WTC11 (cell line): ENCODE measurements at regions not wholly inside any gene's neighbourhood (a gene's known extent, or its start where the extent isn't known, plus 50 kb on each side); places are given as distances from the start of the nearest gene placed in this dataset.

Experiments used
- ATAC-seq: fragments of 200-7000 bp; cut with Tn5 transposase; 2 replicates; pipeline ENCODE4 v1.10.0; 2021; ENCODE audit warnings: mild to moderate bottlenecking, moderate library complexity
- CTCF ChIA-PET: fragments of 300-600 bp; sonication (Branson Sonifier 250); formaldehyde crosslinking; loops from one replicate; lab custom pipeline; 2021; ENCODE audit warnings: antibody characterized with exemption; lab: Charles Lee
- POLR2A ChIA-PET: fragments of 350-600 bp; sonication (Branson Sonifier 250); formaldehyde crosslinking; loops from one replicate; lab custom pipeline; 2021; ENCODE audit warnings: antibody characterized with exemption; lab: Charles Lee
- DNase-seq: peaks from one replicate; pipeline ENCODE4 v3.0.0; 2021; ENCODE audit warnings: low spot score
- H3K27ac Mint-ChIP-seq: 2 replicates; pipeline ENCODE4 v1.8.0; 2021; ENCODE audit warnings: mixed read lengths
- H3K27me3 Mint-ChIP-seq: 2 replicates; pipeline ENCODE4 v1.8.0; 2021; ENCODE audit warnings: low read depth, mild to moderate bottlenecking, moderate library complexity, mixed read lengths
- H3K36me3 Mint-ChIP-seq: 2 replicates; pipeline ENCODE4 v1.8.0; 2021; ENCODE audit warnings: mixed read lengths
- H3K4me1 Mint-ChIP-seq: 2 replicates; pipeline ENCODE4 v1.8.0; 2022; ENCODE audit warnings: mixed read lengths
- H3K4me3 Mint-ChIP-seq: 2 replicates; pipeline ENCODE4 v1.8.0; 2021; ENCODE audit warnings: mild to moderate bottlenecking, moderate library complexity, mixed read lengths
- H3K9me3 Mint-ChIP-seq: 2 replicates; pipeline ENCODE4 v1.8.0; 2021; ENCODE audit warnings: mixed read lengths
- CBFB ChIP-seq: sonication (generic); formaldehyde crosslinking; IDR thresholded peaks from 2 replicates; pipeline ENCODE4 v1.8.1; 2022; ENCODE audit warnings: mild to moderate bottlenecking, low read depth, missing genetic modification reagents
- ESRRA ChIP-seq: sonication (generic); formaldehyde crosslinking; IDR thresholded peaks from 2 replicates; pipeline ENCODE4 v1.8.1; 2022; ENCODE audit warnings: mild to moderate bottlenecking, missing genetic modification reagents, borderline replicate concordance
- ETV6 ChIP-seq: sonication (generic); formaldehyde crosslinking; IDR thresholded peaks from 2 replicates; pipeline ENCODE4 v1.8.1; 2022; ENCODE audit warnings: mild to moderate bottlenecking, missing genetic modification reagents
- FOXP1 ChIP-seq: sonication (generic); formaldehyde crosslinking; IDR thresholded peaks from 2 replicates; pipeline ENCODE4 v1.8.0; 2022; ENCODE audit warnings: missing genetic modification reagents, mild to moderate bottlenecking, moderate library complexity, borderline replicate concordance
- IRF2 ChIP-seq: sonication (generic); formaldehyde crosslinking; IDR thresholded peaks from 2 replicates; pipeline ENCODE4 v1.8.0; 2022; ENCODE audit warnings: low read depth, missing genetic modification reagents, borderline replicate concordance
- NR2C2 ChIP-seq: sonication (generic); formaldehyde crosslinking; IDR thresholded peaks from 2 replicates; pipeline ENCODE4 v1.8.0; 2022; ENCODE audit warnings: mild to moderate bottlenecking, missing genetic modification reagents
- NR3C1 ChIP-seq: sonication (generic); formaldehyde crosslinking; conservative IDR thresholded peaks from 2 replicates; pipeline ENCODE4 v1.8.1; 2023; ENCODE audit warnings: low read depth, mild to moderate bottlenecking, missing genetic modification reagents
- PRRX2 ChIP-seq: fragments of 250-450 bp; sonication (Bioruptor Pico); IDR thresholded peaks from 2 replicates; pipeline ENCODE4 v1.8.0; 2021; ENCODE audit warnings: mild to moderate bottlenecking
- SP1 ChIP-seq: sonication (generic); formaldehyde crosslinking; conservative IDR thresholded peaks from 2 replicates; pipeline ENCODE4 v1.8.1; 2022; ENCODE audit warnings: missing genetic modification reagents
- ZNF121 ChIP-seq: sonication (generic); formaldehyde crosslinking; IDR thresholded peaks from 2 replicates; pipeline ENCODE4 v1.8.0; 2023; ENCODE audit warnings: missing genetic modification reagents
- TF ChIP-seq, protein P1 (sequence below): fragments of 250-450 bp; sonication (Bioruptor Pico); IDR thresholded peaks from 2 replicates; pipeline ENCODE4 v1.9.0; 2021; ENCODE audit warnings: mild to moderate bottlenecking, borderline replicate concordance
- TF ChIP-seq, protein P2 (sequence below): sonication (generic); formaldehyde crosslinking; IDR thresholded peaks from 2 replicates; pipeline ENCODE4 v1.8.0; 2022; ENCODE audit warnings: mild to moderate bottlenecking, missing genetic modification reagents
- TF ChIP-seq, protein P3 (sequence below): sonication (generic); formaldehyde crosslinking; conservative IDR thresholded peaks from 2 replicates; pipeline ENCODE4 v1.8.1; 2023; ENCODE audit warnings: mild to moderate bottlenecking, low read depth, missing genetic modification reagents, moderate library complexity
- TF ChIP-seq, protein P4 (sequence below): sonication (generic); formaldehyde crosslinking; IDR thresholded peaks from 2 replicates; pipeline ENCODE4 v1.8.1; 2023; ENCODE audit warnings: mild to moderate bottlenecking, missing genetic modification reagents, moderate library complexity
- TF ChIP-seq, protein P5 (sequence below): sonication (generic); formaldehyde crosslinking; IDR thresholded peaks from 2 replicates; pipeline ENCODE4 v1.8.0; 2023; ENCODE audit warnings: mild to moderate bottlenecking, missing genetic modification reagents
- TF ChIP-seq, protein P6 (sequence below): sonication (generic); formaldehyde crosslinking; IDR thresholded peaks from 2 replicates; pipeline ENCODE4 v1.8.1; 2023; ENCODE audit warnings: mild to moderate bottlenecking, moderate library complexity, missing genetic modification reagents

DNA sequence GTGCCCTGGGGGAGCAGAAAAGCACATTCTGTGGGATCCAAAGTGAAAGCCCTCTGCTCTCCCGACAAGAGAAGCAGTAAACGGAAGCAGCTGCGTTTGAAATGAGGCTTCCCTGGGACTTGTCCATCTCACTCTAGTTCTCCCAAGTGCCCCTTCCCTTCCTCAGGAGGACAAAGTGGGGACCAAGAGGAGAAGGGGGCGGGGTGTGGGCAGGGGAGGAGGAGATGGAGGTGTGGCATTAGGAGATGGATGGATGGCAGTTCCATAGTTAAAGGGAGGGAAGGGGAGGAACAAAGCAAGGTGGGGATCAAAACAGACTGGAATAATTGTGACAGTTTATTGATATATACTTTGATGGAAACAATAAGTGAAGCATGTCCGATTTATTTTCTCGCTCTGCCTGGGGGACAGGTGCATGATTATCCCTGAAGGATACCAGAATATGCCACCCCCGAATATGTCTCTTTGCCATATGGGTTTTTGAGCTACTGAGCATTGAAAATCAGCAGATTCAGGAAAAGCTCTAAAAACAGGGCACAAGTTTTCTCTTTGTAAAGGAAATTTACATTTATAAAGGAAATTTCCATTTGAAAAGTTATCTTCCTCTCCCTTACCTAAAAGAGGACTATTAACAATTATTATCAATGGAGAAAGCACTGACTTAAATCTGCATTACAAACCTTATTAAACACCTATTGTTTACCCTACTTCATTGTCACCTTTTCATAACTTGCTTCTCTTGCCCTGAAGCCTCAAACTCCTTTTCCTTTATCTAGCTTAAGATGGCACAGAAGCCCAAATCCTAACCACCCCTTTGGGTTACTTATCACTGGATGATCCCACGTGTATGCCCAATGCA is 58.9 kb upstream of the DAZL start:
- POLR2A ChIA-PET, result no interaction called here
- ATAC-seq, result peak; percentile 77
- H3K27me3 Mint-ChIP-seq, result no peaks in the 10 kb centered on the region; the same call in 1 of the 2 replicates
- peak; percentile 54 for DNase-seq
- H3K36me3 Mint-ChIP-seq, result peaks cover 44% of the 10 kb centered on the region
- no peak for TF ChIP-seq ZNF121 (CRISPR knock-in tag)
- TF ChIP-seq SP1, result 0 out of 2 replicates have a peak, but pooled peaks have one; percentile 31
- CTCF ChIA-PET, result interaction anchor here (0.7 to 1.0 kb wide), 3 partner anchors 8 to 481 kb away, joined by 3 read pairs; no protein-coding TSS in a partner anchor
- H3K4me1 Mint-ChIP-seq, result peaks cover 73% of the 10 kb centered on the region
- peak overlapping the region; percentile 96 for H3K27ac Mint-ChIP-seq
- H3K4me3 Mint-ChIP-seq, result 0 out of 2 replicates have a peak overlapping the region, but pooled peaks have one; percentile 1
- H3K9me3 Mint-ChIP-seq, result peaks cover 33% of the 10 kb centered on the region

DNA sequence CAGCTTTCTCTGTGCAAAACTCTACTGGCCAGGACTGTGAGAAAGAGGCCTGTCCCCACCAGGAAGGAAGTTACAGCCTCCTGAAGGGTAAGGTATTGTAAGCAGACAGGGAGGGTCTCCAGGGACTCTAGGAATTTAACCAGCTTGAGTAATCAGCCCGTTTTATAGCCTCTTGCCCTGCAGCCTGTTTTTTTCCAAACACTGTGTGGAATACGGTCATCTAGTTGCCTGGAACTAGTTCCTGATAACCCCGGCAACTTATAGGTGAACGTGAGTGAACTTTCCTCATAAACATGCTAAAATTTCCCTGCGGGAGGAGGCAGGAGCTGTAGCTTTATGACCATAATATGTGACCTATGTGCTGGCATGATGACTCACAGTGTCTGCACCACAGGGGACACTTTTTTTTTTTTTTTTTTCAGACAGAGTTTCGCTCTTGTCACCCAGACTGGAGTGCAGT is 60.1 kb upstream of the DAZL start:
- CTCF ChIA-PET, result interaction anchor here (0.6 to 0.8 kb wide), 3 partner anchors 9 to 524 kb away, joined by 3 to 4 read pairs (median 3); no protein-coding TSS in a partner anchor
- DNase-seq (no peak), ATAC-seq (peak; percentile 59)
- H3K27ac Mint-ChIP-seq, result peak overlapping the region; percentile 96
- no peaks in the 10 kb centered on the region; the same call in 1 of the 2 replicates for H3K27me3 Mint-ChIP-seq
- POLR2A ChIA-PET, result interaction anchor here (0.7 kb wide), 1 partner anchor 135 kb away, joined by 3 read pairs; no protein-coding TSS in a partner anchor
- H3K9me3 Mint-ChIP-seq, result peaks cover 32% of the 10 kb centered on the region
- H3K4me3 Mint-ChIP-seq, result no peak overlapping the region
- H3K36me3 Mint-ChIP-seq, result peaks cover 42% of the 10 kb centered on the region
- H3K4me1 Mint-ChIP-seq, result peaks cover 73% of the 10 kb centered on the region
- TF ChIP-seq, protein P1, sequence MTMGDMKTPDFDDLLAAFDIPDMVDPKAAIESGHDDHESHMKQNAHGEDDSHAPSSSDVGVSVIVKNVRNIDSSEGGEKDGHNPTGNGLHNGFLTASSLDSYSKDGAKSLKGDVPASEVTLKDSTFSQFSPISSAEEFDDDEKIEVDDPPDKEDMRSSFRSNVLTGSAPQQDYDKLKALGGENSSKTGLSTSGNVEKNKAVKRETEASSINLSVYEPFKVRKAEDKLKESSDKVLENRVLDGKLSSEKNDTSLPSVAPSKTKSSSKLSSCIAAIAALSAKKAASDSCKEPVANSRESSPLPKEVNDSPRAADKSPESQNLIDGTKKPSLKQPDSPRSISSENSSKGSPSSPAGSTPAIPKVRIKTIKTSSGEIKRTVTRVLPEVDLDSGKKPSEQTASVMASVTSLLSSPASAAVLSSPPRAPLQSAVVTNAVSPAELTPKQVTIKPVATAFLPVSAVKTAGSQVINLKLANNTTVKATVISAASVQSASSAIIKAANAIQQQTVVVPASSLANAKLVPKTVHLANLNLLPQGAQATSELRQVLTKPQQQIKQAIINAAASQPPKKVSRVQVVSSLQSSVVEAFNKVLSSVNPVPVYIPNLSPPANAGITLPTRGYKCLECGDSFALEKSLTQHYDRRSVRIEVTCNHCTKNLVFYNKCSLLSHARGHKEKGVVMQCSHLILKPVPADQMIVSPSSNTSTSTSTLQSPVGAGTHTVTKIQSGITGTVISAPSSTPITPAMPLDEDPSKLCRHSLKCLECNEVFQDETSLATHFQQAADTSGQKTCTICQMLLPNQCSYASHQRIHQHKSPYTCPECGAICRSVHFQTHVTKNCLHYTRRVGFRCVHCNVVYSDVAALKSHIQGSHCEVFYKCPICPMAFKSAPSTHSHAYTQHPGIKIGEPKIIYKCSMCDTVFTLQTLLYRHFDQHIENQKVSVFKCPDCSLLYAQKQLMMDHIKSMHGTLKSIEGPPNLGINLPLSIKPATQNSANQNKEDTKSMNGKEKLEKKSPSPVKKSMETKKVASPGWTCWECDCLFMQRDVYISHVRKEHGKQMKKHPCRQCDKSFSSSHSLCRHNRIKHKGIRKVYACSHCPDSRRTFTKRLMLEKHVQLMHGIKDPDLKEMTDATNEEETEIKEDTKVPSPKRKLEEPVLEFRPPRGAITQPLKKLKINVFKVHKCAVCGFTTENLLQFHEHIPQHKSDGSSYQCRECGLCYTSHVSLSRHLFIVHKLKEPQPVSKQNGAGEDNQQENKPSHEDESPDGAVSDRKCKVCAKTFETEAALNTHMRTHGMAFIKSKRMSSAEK, result no peak
- TF ChIP-seq, protein P2, sequence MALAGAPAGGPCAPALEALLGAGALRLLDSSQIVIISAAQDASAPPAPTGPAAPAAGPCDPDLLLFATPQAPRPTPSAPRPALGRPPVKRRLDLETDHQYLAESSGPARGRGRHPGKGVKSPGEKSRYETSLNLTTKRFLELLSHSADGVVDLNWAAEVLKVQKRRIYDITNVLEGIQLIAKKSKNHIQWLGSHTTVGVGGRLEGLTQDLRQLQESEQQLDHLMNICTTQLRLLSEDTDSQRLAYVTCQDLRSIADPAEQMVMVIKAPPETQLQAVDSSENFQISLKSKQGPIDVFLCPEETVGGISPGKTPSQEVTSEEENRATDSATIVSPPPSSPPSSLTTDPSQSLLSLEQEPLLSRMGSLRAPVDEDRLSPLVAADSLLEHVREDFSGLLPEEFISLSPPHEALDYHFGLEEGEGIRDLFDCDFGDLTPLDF (CRISPR knock-in tag), result no peak
- TF ChIP-seq ETV6 (CRISPR knock-in tag), result no peak
- TF ChIP-seq FOXP1 (CRISPR knock-in tag), result no peak
- TF ChIP-seq, protein P3, sequence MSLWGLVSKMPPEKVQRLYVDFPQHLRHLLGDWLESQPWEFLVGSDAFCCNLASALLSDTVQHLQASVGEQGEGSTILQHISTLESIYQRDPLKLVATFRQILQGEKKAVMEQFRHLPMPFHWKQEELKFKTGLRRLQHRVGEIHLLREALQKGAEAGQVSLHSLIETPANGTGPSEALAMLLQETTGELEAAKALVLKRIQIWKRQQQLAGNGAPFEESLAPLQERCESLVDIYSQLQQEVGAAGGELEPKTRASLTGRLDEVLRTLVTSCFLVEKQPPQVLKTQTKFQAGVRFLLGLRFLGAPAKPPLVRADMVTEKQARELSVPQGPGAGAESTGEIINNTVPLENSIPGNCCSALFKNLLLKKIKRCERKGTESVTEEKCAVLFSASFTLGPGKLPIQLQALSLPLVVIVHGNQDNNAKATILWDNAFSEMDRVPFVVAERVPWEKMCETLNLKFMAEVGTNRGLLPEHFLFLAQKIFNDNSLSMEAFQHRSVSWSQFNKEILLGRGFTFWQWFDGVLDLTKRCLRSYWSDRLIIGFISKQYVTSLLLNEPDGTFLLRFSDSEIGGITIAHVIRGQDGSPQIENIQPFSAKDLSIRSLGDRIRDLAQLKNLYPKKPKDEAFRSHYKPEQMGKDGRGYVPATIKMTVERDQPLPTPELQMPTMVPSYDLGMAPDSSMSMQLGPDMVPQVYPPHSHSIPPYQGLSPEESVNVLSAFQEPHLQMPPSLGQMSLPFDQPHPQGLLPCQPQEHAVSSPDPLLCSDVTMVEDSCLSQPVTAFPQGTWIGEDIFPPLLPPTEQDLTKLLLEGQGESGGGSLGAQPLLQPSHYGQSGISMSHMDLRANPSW (CRISPR knock-in tag), result no peak
- no peak for TF ChIP-seq NR2C2
- TF ChIP-seq ESRRA (CRISPR knock-in tag), result no peak
- TF ChIP-seq IRF2, result no peak
- no peak for TF ChIP-seq NR3C1 (CRISPR knock-in tag)
- TF ChIP-seq PRRX2 (CRISPR knock-in tag), result no peak
- TF ChIP-seq, protein P4, sequence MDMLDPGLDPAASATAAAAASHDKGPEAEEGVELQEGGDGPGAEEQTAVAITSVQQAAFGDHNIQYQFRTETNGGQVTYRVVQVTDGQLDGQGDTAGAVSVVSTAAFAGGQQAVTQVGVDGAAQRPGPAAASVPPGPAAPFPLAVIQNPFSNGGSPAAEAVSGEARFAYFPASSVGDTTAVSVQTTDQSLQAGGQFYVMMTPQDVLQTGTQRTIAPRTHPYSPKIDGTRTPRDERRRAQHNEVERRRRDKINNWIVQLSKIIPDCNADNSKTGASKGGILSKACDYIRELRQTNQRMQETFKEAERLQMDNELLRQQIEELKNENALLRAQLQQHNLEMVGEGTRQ, result no peak
- TF ChIP-seq, protein P5, sequence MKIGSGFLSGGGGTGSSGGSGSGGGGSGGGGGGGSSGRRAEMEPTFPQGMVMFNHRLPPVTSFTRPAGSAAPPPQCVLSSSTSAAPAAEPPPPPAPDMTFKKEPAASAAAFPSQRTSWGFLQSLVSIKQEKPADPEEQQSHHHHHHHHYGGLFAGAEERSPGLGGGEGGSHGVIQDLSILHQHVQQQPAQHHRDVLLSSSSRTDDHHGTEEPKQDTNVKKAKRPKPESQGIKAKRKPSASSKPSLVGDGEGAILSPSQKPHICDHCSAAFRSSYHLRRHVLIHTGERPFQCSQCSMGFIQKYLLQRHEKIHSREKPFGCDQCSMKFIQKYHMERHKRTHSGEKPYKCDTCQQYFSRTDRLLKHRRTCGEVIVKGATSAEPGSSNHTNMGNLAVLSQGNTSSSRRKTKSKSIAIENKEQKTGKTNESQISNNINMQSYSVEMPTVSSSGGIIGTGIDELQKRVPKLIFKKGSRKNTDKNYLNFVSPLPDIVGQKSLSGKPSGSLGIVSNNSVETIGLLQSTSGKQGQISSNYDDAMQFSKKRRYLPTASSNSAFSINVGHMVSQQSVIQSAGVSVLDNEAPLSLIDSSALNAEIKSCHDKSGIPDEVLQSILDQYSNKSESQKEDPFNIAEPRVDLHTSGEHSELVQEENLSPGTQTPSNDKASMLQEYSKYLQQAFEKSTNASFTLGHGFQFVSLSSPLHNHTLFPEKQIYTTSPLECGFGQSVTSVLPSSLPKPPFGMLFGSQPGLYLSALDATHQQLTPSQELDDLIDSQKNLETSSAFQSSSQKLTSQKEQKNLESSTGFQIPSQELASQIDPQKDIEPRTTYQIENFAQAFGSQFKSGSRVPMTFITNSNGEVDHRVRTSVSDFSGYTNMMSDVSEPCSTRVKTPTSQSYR (CRISPR knock-in tag), result no peak
- TF ChIP-seq, protein P6, sequence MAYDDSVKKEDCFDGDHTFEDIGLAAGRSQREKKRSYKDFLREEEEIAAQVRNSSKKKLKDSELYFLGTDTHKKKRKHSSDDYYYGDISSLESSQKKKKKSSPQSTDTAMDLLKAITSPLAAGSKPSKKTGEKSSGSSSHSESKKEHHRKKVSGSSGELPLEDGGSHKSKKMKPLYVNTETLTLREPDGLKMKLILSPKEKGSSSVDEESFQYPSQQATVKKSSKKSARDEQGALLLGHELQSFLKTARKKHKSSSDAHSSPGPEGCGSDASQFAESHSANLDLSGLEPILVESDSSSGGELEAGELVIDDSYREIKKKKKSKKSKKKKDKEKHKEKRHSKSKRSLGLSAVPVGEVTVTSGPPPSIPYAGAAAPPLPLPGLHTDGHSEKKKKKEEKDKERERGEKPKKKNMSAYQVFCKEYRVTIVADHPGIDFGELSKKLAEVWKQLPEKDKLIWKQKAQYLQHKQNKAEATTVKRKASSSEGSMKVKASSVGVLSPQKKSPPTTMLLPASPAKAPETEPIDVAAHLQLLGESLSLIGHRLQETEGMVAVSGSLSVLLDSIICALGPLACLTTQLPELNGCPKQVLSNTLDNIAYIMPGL (CRISPR knock-in tag), result no peak
- no peak for TF ChIP-seq CBFB (CRISPR knock-in tag)
